ENCODE measurements at regions not wholly inside any gene's neighbourhood (a gene's known extent, or its start where the extent isn't known, plus 50 kb on each side); places are given as distances from the start of the nearest gene placed in this dataset.

GRCh38 chr13:69050696-69051095 is 1056.9 kb upstream of the ATXN8OS start:
- H3K9ac ChIP-seq (ENCODE audit: control insufficient read depth, extremely low read depth, insufficient read depth, low read length) = no peak overlapping the region
- DNase-seq (ENCODE audit: low read depth, low spot score) (no peak), FAIRE-seq (no peak)
- H4K20me1 ChIP-seq (ENCODE audit: control insufficient read depth, extremely low read depth, insufficient read depth, low read length) = no peaks in the 10 kb centered on the region
- dilution Hi-C loops (cut with MboI; ENCODE audit: extremely low pct_ligation_motif_present, low sequenced_read_pairs) = no loop called here
- no peaks in the 10 kb centered on the region for H3K79me2 ChIP-seq (ENCODE audit: control insufficient read depth, insufficient read depth, low read length)
- no peak overlapping the region for H2AFZ ChIP-seq (ENCODE audit: control insufficient read depth, low read length)
- no peak overlapping the region for H3K4me3 ChIP-seq (ENCODE audit: control insufficient read depth in 2 of 3, extremely low read depth in 1 of 3, insufficient read depth in 2 of 3, low read depth in 1 of 3, low read length in 3 of 3)
- TF ChIP-seq CTCF (optimal IDR thresholded peaks at IDR 0.05 in 1 of 3, IDR thresholded peaks at IDR 0.05 in 1 of 3, conservative IDR thresholded peaks at IDR 0.05 in 1 of 3; ENCODE audit: extremely low read depth in 1 of 3, insufficient read depth in 2 of 3, low read length in 3 of 3) (no peak), EZH2 (IDR thresholded peaks at IDR 0.05; ENCODE audit: low read length) (no peak)
- H3K36me3 ChIP-seq (ENCODE audit: control insufficient read depth in 2 of 2, extremely low read depth in 1 of 2, insufficient read depth in 2 of 2, low read length in 2 of 2) = no peaks in the 10 kb centered on the region
- no peaks in the 10 kb centered on the region for H3K9me3 ChIP-seq (ENCODE audit: control insufficient read depth, low read depth, low read length)
- H3K4me2 ChIP-seq (ENCODE audit: control insufficient read depth, extremely low read depth, insufficient read depth, low read depth, low read length) = no peak overlapping the region
- H3K27me3 ChIP-seq (ENCODE audit: control insufficient read depth, extremely low read depth, insufficient read depth, low read length) = no peaks in the 10 kb centered on the region
- no peaks in the 10 kb centered on the region for H3K9me1 ChIP-seq (ENCODE audit: control insufficient read depth, extremely low read depth, insufficient read depth, low read length)
- no peaks in the 10 kb centered on the region for H3K4me1 ChIP-seq (ENCODE audit: control insufficient read depth, extremely low read depth, insufficient read depth, low read length)
- no peak overlapping the region for H3K27ac ChIP-seq (ENCODE audit: control insufficient read depth, insufficient read depth, low read length)

- Histone ChIP-seq H3K9me1 (ENCODE audit: control insufficient read depth, extremely low read depth, insufficient read depth, low read length) (no peaks in the 10 kb centered on the region), H3K27ac (ENCODE audit: control insufficient read depth, insufficient read depth, low read length) (no peak overlapping the region)
- dilution Hi-C loops (cut with MboI; ENCODE audit: extremely low pct_ligation_motif_present, low sequenced_read_pairs) = no loop called here
These were observed 1063.0 kb upstream of the ATXN8OS start for GRCh38 chr13:69044629-69045028.

More at GRCh38 chr13:69044629-69045028, 1063.0 kb upstream of the ATXN8OS start:
- TF ChIP-seq CTCF (optimal IDR thresholded peaks at IDR 0.05 in 1 of 3, IDR thresholded peaks at IDR 0.05 in 1 of 3, conservative IDR thresholded peaks at IDR 0.05 in 1 of 3; ENCODE audit: extremely low read depth in 1 of 3, insufficient read depth in 2 of 3, low read length in 3 of 3) (no peak), EZH2 (IDR thresholded peaks at IDR 0.05; ENCODE audit: low read length) (no peak)
- Histone ChIP-seq H3K27me3 (ENCODE audit: control insufficient read depth, extremely low read depth, insufficient read depth, low read length) (no peaks in the 10 kb centered on the region), H3K36me3 (ENCODE audit: control insufficient read depth in 2 of 2, extremely low read depth in 1 of 2, insufficient read depth in 2 of 2, low read length in 2 of 2) (no peaks in the 10 kb centered on the region), H3K4me1 (ENCODE audit: control insufficient read depth, extremely low read depth, insufficient read depth, low read length) (no peaks in the 10 kb centered on the region), H4K20me1 (ENCODE audit: control insufficient read depth, extremely low read depth, insufficient read depth, low read length) (no peaks in the 10 kb centered on the region), H3K79me2 (ENCODE audit: control insufficient read depth, insufficient read depth, low read length) (no peaks in the 10 kb centered on the region), H3K9ac (ENCODE audit: control insufficient read depth, extremely low read depth, insufficient read depth, low read length) (no peak overlapping the region), H3K4me2 (ENCODE audit: control insufficient read depth, extremely low read depth, insufficient read depth, low read depth, low read length) (no peak overlapping the region), H3K4me3 (ENCODE audit: control insufficient read depth in 2 of 3, extremely low read depth in 1 of 3, insufficient read depth in 2 of 3, low read depth in 1 of 3, low read length in 3 of 3) (no peak overlapping the region), H2AFZ (ENCODE audit: control insufficient read depth, low read length) (no peak overlapping the region), H3K9me3 (ENCODE audit: control insufficient read depth, low read depth, low read length) (no peaks in the 10 kb centered on the region)
- DNase-seq (ENCODE audit: low read depth, low spot score) (no peak), FAIRE-seq (no peak)

All from keratinocyte (primary cell).